HG03521 (cell line): ENCODE measurements at regions not wholly inside any gene's neighbourhood (a gene's known extent, or its start where the extent isn't known, plus 50 kb on each side); places are given as distances from the start of the nearest gene placed in this dataset.
"Not testable (repeated sequence)": the region's sequence is repeated elsewhere in the genome, so short reads cannot be mapped to it uniquely, and the experiment has no call there.

Experiments
- ATAC-seq: cut with Tn5 transposase; IDR thresholded peaks from one replicate; pipeline ENCODE4 v1.9.1; 2021; ENCODE audit warnings: mild to moderate bottlenecking, moderate library complexity; ENCODE audit not compliant: unreplicated experiment

- ATAC-seq: no peak
Observed at GRCh38 chr2:139730197-139730596, 950.0 kb upstream of the NXPH2 start.

GRCh38 chr2:139721411-139721995 lies 941.3 kb upstream of the NXPH2 start:
- ATAC-seq: no peak

GRCh38 chr2:139720056-139720455 lies 939.9 kb upstream of the NXPH2 start:
- ATAC-seq: no peak

- no peak for ATAC-seq
Observed at GRCh38 chr2:139704606-139705005, 924.4 kb upstream of the NXPH2 start.

GRCh38 chr2:139694327-139694726 lies 914.1 kb upstream of the NXPH2 start:
- no peak for ATAC-seq

GRCh38 chr2:139686205-139686604 lies 906.0 kb upstream of the NXPH2 start:
- ATAC-seq: no peak

- no peak for ATAC-seq
Observed at GRCh38 chr2:139685090-139685983, 905.1 kb upstream of the NXPH2 start.

GRCh38 chr2:139684286-139684860 lies 904.2 kb upstream of the NXPH2 start:
- no peak for ATAC-seq

- no peak for ATAC-seq
Observed at GRCh38 chr2:139674577-139674976, 894.4 kb upstream of the NXPH2 start.

- ATAC-seq: not testable (repeated sequence)
Observed at GRCh38 chr2:139673447-139673846, 893.3 kb upstream of the NXPH2 start.

GRCh38 chr2:139669675-139670074 lies 889.5 kb upstream of the NXPH2 start:
- ATAC-seq: no peak

GRCh38 chr2:139652385-139652784 lies 872.2 kb upstream of the NXPH2 start:
- ATAC-seq: no peak

GRCh38 chr2:139645617-139646016 lies 865.4 kb upstream of the NXPH2 start:
- no peak for ATAC-seq

GRCh38 chr2:139643139-139643538 lies 862.9 kb upstream of the NXPH2 start:
- ATAC-seq: no peak

GRCh38 chr2:139631966-139632365 lies 851.8 kb upstream of the NXPH2 start:
- ATAC-seq: no peak

GRCh38 chr2:139628931-139629330 lies 848.7 kb upstream of the NXPH2 start:
- ATAC-seq: no peak

GRCh38 chr2:139626128-139626527 lies 845.9 kb upstream of the NXPH2 start:
- no peak for ATAC-seq

GRCh38 chr2:139622691-139623090 lies 842.5 kb upstream of the NXPH2 start:
- no peak for ATAC-seq

GRCh38 chr2:139617747-139618146 lies 837.6 kb upstream of the NXPH2 start:
- no peak for ATAC-seq

GRCh38 chr2:139613264-139613663 lies 833.1 kb upstream of the NXPH2 start:
- no peak for ATAC-seq

- ATAC-seq: no peak
Observed at GRCh38 chr2:139610512-139610911, 830.3 kb upstream of the NXPH2 start.

GRCh38 chr2:139609109-139609508 lies 828.9 kb upstream of the NXPH2 start:
- ATAC-seq: no peak
